PC-9 (cell line): ENCODE measurements at regions not wholly inside any gene's neighbourhood (a gene's known extent, or its start where the extent isn't known, plus 50 kb on each side); places are given as distances from the start of the nearest gene placed in this dataset.

Experiments
- BruUV-seq: library from RNA; stranded (reverse); fragments of 400-500 nt; replicated peaks from 2 replicates; lab custom pipeline; 2021; lab: Mats Ljungman, UMichigan
- CTCF ChIA-PET: fragments of 300-600 bp; sonication (Branson Sonifier 250); formaldehyde crosslinking; loops from one replicate; lab custom pipeline; 2022; ENCODE audit warnings: antibody characterized with exemption; lab: Charles Lee
- POLR2A ChIA-PET: fragments of 300-600 bp; sonication (Branson Sonifier 250); formaldehyde crosslinking; loops from one replicate; lab custom pipeline; 2022; ENCODE audit warnings: antibody characterized with exemption; ENCODE audit not compliant: unreplicated experiment; lab: Charles Lee
- DNase-seq, 2 experiments: peaks; one replicate each; pipeline versions ENCODE4 v3.0.0 to v3.0.0-alpha.2; 2015 to 2022; ENCODE audit warnings: mixed read lengths in 1 of 2
- H2AFZ ChIP-seq: fragments of 200-600 bp; sonication (generic); 2 replicates; pipeline ENCODE4 v1.8.1; 2017; ENCODE audit warnings: antibody characterized with exemption
- H3F3A ChIP-seq: fragments of 200-600 bp; sonication (generic); 2 replicates; pipeline ENCODE4 v1.8.1; 2017; ENCODE audit warnings: antibody characterized with exemption, mild to moderate bottlenecking, low read depth; ENCODE audit not compliant: insufficient read depth
- H3K27ac ChIP-seq: fragments of 200-600 bp; sonication (generic); 2 replicates; pipeline ENCODE4 v1.6.1; 2016; ENCODE audit warnings: mixed run types
- H3K27me3 ChIP-seq: fragments of 200-600 bp; sonication (generic); 2 replicates; pipeline ENCODE4 v1.6.1; 2016; ENCODE audit warnings: low read depth, mixed run types; ENCODE audit not compliant: insufficient read depth
- H3K36me3 ChIP-seq: fragments of 200-600 bp; sonication (generic); 2 replicates; pipeline ENCODE4 v1.6.1; 2016; ENCODE audit warnings: low read depth, mixed run types
- H3K4me1 ChIP-seq: fragments of 200-600 bp; sonication (generic); replicated peaks from 2 replicates; pipeline ENCODE4 v1.6.1; 2016; ENCODE audit warnings: mixed run types; ENCODE audit not compliant: insufficient read depth
- H3K4me2 ChIP-seq: fragments of 200-600 bp; sonication (generic); 2 replicates; pipeline ENCODE4 v1.6.1; 2017; ENCODE audit warnings: mixed run types
- H3K4me3 ChIP-seq: fragments of 200-600 bp; sonication (generic); 2 replicates; pipeline ENCODE4 v1.6.1; 2016; ENCODE audit warnings: mixed run types
- H3K79me2 ChIP-seq: fragments of 200-600 bp; sonication (generic); 2 replicates; pipeline ENCODE4 v1.6.1; 2017; ENCODE audit warnings: low read depth, mixed run types
- H3K9me2 ChIP-seq: fragments of 200-600 bp; sonication (generic); 2 replicates; pipeline ENCODE4 v1.8.1; 2017; ENCODE audit warnings: mild to moderate bottlenecking; ENCODE audit not compliant: insufficient read depth
- H3K9me3 ChIP-seq: fragments of 200-600 bp; sonication (generic); 2 replicates; pipeline ENCODE4 v1.8.1; 2016; ENCODE audit warnings: low read depth; ENCODE audit not compliant: insufficient read depth
- H4K20me1 ChIP-seq: fragments of 200-600 bp; sonication (generic); 2 replicates; pipeline ENCODE4 v1.8.1; 2017; ENCODE audit not compliant: insufficient read depth
- EZH2 ChIP-seq: fragments of 200-600 bp; sonication (generic); IDR thresholded peaks from 2 replicates; pipeline ENCODE4 v1.8.0; 2017; ENCODE audit warnings: antibody characterized with exemption, low read depth
- intact Hi-C: fragments of 100-400 bp; cut with micrococcal nuclease; formaldehyde crosslinking; loops from one replicate; pipeline ENCODE4 v1.10.0; 2022; ENCODE audit not compliant: unreplicated experiment
- TF ChIP-seq, protein P1 (sequence below): fragments of 200-600 bp; sonication (generic); conservative IDR thresholded peaks from 2 replicates; pipeline ENCODE4 v1.6.1; 2017; ENCODE audit warnings: mixed run types, antibody characterized with exemption, mild to moderate bottlenecking, moderate library complexity

DNA sequence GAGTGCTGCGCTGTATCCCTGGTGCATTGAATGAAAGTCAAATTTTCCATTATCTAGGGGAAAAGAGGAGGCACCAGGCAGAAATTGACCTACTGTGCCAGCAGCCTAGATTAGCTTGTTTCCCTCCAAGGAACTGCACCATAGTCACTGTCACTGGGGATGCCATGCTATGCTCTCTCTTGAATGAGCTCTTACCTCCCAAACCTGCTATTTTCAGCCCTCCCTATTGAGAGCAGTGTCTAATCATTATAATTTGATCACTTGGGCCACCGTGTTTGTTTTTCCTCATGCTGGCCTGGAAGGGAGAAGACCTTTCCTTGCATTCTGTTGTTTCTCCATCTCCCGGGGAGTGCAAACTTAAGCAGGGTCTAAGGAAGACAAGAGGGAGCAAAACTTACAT is 492.9 kb downstream of the SIPA1L2 start:
- no TSS peak for BruUV-seq
- Histone ChIP-seq H3K36me3 (no peaks in the 10 kb centered on the region), H3K27ac (no peak overlapping the region)

DNA sequence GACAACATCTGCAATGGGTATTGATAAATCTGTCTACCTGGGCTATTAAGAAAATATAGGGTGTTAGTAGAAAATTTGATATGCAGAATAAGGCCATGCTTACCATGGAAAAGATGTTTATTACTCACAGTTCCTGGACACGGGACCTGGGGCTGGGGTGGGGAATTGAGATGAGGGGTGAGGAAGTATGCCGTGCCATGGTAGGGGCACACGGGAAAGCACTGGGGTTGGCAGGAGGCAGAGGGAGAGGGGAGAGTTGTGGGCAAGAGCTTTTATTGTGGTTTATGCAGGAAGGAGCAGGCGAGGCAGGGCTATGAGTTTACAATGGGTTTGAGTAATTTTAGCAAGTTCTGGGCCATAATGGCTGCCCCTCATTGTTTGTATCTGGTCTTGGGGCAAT is 493.8 kb downstream of the SIPA1L2 start:
- ChIA-PET CTCF (no interaction called here), POLR2A (no interaction called here)
- no TSS peak for BruUV-seq

More for the DNA sequence above, 492.9 kb downstream of the SIPA1L2 start:
- Histone ChIP-seq H3K4me2 (no peak overlapping the region), H3K27me3 (no peaks in the 10 kb centered on the region), H3K9me2 (no peaks in the 10 kb centered on the region; the same call in 1 of the 2 replicates), H3K79me2 (no peaks in the 10 kb centered on the region), H3F3A (no peaks in the 10 kb centered on the region), H2AFZ (no peak overlapping the region), H3K4me3 (no peak overlapping the region), H3K9me3 (no peaks in the 10 kb centered on the region), H3K4me1 (no peaks in the 10 kb centered on the region), H4K20me1 (no peaks in the 10 kb centered on the region)
- CTCF ChIA-PET: no interaction called here
- TF ChIP-seq, protein P1, sequence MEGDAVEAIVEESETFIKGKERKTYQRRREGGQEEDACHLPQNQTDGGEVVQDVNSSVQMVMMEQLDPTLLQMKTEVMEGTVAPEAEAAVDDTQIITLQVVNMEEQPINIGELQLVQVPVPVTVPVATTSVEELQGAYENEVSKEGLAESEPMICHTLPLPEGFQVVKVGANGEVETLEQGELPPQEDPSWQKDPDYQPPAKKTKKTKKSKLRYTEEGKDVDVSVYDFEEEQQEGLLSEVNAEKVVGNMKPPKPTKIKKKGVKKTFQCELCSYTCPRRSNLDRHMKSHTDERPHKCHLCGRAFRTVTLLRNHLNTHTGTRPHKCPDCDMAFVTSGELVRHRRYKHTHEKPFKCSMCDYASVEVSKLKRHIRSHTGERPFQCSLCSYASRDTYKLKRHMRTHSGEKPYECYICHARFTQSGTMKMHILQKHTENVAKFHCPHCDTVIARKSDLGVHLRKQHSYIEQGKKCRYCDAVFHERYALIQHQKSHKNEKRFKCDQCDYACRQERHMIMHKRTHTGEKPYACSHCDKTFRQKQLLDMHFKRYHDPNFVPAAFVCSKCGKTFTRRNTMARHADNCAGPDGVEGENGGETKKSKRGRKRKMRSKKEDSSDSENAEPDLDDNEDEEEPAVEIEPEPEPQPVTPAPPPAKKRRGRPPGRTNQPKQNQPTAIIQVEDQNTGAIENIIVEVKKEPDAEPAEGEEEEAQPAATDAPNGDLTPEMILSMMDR: no peak
- TF ChIP-seq EZH2: no peak
- DNase-seq: no peak
- POLR2A ChIA-PET: no interaction called here
- intact Hi-C loops: no loop called here

DNA sequence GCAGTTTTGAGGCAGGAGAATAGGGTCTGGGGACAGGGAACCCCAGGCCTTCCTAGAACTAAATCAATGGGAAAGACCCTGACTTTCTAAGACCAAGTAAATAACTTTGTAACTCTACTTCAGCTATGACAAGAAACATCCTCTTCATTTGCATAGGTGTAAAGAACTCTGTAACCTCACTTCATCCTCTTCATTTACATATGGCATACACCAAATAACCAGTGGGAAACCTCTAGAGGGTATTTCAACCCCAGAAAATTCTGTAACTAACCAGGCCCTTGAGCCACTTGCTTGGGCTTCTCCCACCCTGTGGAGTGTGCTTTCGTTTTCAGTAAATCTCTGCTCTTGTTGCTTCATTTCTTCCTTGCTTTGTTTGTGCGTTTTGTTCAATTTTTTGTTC is 495.6 kb downstream of the SIPA1L2 start:
- POLR2A ChIA-PET: no interaction called here
- TF ChIP-seq, protein P1: no peak
- no peak for TF ChIP-seq EZH2
- H3K4me2 ChIP-seq: no peak overlapping the region
- H3K36me3 ChIP-seq: no peaks in the 10 kb centered on the region
- H3K27me3 ChIP-seq: no peaks in the 10 kb centered on the region
- H2AFZ ChIP-seq: no peak overlapping the region
- no peaks in the 10 kb centered on the region for H4K20me1 ChIP-seq
- no peaks in the 10 kb centered on the region for H3F3A ChIP-seq
- CTCF ChIA-PET: no interaction called here
- no peak overlapping the region for H3K4me3 ChIP-seq
- intact Hi-C loops: no loop called here
- DNase-seq: no peak
- no TSS peak for BruUV-seq
- H3K4me1 ChIP-seq: no peaks in the 10 kb centered on the region
- H3K9me3 ChIP-seq: no peaks in the 10 kb centered on the region
- no peaks in the 10 kb centered on the region for H3K79me2 ChIP-seq
- no peak overlapping the region for H3K27ac ChIP-seq
- H3K9me2 ChIP-seq: no peaks in the 10 kb centered on the region; the same call in 1 of the 2 replicates

More for the DNA sequence above, 493.8 kb downstream of the SIPA1L2 start:
- Histone ChIP-seq H3F3A (no peaks in the 10 kb centered on the region), H2AFZ (no peak overlapping the region), H3K4me1 (no peaks in the 10 kb centered on the region), H3K4me2 (no peak overlapping the region), H3K27ac (no peak overlapping the region), H3K9me2 (no peaks in the 10 kb centered on the region; the same call in 1 of the 2 replicates), H3K36me3 (no peaks in the 10 kb centered on the region), H3K4me3 (no peak overlapping the region), H3K27me3 (no peaks in the 10 kb centered on the region), H4K20me1 (no peaks in the 10 kb centered on the region), H3K9me3 (no peaks in the 10 kb centered on the region), H3K79me2 (no peaks in the 10 kb centered on the region)
- no peak for DNase-seq
- TF ChIP-seq EZH2: no peak
- TF ChIP-seq, protein P1: no peak
- intact Hi-C loops: no loop called here
